ENCODE measurements at regions not wholly inside any gene's neighbourhood (a gene's known extent, or its start where the extent isn't known, plus 50 kb on each side); places are given as distances from the start of the nearest gene placed in this dataset.

- no peak for DNase-seq
Observed at GRCh38 chr14:71203306-71203705, 296.0 kb downstream of the PCNX1 start.

- no peak for DNase-seq
Observed at GRCh38 chr14:71204231-71204630, 297.0 kb downstream of the PCNX1 start.

- DNase-seq: no peak
Observed at GRCh38 chr14:71204768-71205167, 297.5 kb downstream of the PCNX1 start.

GRCh38 chr14:71206123-71206522, 298.9 kb downstream of the PCNX1 start:
- DNase-seq: no peak

- no peak for DNase-seq
Observed at GRCh38 chr14:71206766-71207371, 299.6 kb downstream of the PCNX1 start.

GRCh38 chr14:71208702-71209357, 301.6 kb downstream of the PCNX1 start:
- no peak for DNase-seq

GRCh38 chr14:71209888-71210287, 302.6 kb downstream of the PCNX1 start:
- no peak for DNase-seq

GRCh38 chr14:71212093-71212492, 304.8 kb downstream of the PCNX1 start:
- no peak for DNase-seq

GRCh38 chr14:71212683-71213107, 305.4 kb downstream of the PCNX1 start:
- no peak for DNase-seq

GRCh38 chr14:71214241-71214640, 307.0 kb downstream of the PCNX1 start:
- no peak for DNase-seq

GRCh38 chr14:71220462-71220861, 313.2 kb downstream of the PCNX1 start:
- DNase-seq: no peak

GRCh38 chr14:71221119-71221518, 313.9 kb downstream of the PCNX1 start:
- DNase-seq: no peak

- no peak for DNase-seq
Observed at GRCh38 chr14:71225113-71225512, 317.9 kb downstream of the PCNX1 start.

GRCh38 chr14:71228711-71229110, 321.5 kb downstream of the PCNX1 start:
- no peak for DNase-seq

- no peak for DNase-seq
Observed at GRCh38 chr14:71229875-71230274, 322.6 kb downstream of the PCNX1 start.

GRCh38 chr14:71230897-71231296, 323.6 kb downstream of the PCNX1 start:
- no peak for DNase-seq

GRCh38 chr14:71231521-71232393, 324.5 kb downstream of the PCNX1 start:
- DNase-seq: no peak

- DNase-seq: no peak
Observed at GRCh38 chr14:71232506-71232905, 325.2 kb downstream of the PCNX1 start.

- DNase-seq: peak; percentile 42
Observed at GRCh38 chr14:71235875-71236274, 328.6 kb downstream of the PCNX1 start.

- DNase-seq: no peak
Observed at GRCh38 chr14:71236487-71236886, 329.2 kb downstream of the PCNX1 start.

GRCh38 chr14:71237556-71237955, 330.3 kb downstream of the PCNX1 start:
- no peak for DNase-seq

GRCh38 chr14:71238835-71239234, 331.6 kb downstream of the PCNX1 start:
- no peak for DNase-seq

- no peak for DNase-seq
Observed at GRCh38 chr14:71240171-71240570, 332.9 kb downstream of the PCNX1 start.
